Right renal cortex interstitium (tissue), 3 donors: ENCODE measurements at regions not wholly inside any gene's neighbourhood (a gene's known extent, or its start where the extent isn't known, plus 50 kb on each side); places are given as distances from the start of the nearest gene placed in this dataset.

Experiments
- DNase-seq, 3 donors: peaks; one replicate each; pipeline ENCODE4 v3.0.0-alpha.2; 2013; ENCODE audit warnings: low read depth in 3 of 3, low spot score in 2 of 3

- DNase-seq, result no peak
These were observed 56.1 kb upstream of the NKAIN2 start for GRCh38 chr6:123747515-123747914.

- DNase-seq, result no peak
These were observed 57.8 kb upstream of the NKAIN2 start for GRCh38 chr6:123745895-123746294.

GRCh38 chr6:123744840-123745239 is 58.8 kb upstream of the NKAIN2 start:
- no peak for DNase-seq

DNA sequence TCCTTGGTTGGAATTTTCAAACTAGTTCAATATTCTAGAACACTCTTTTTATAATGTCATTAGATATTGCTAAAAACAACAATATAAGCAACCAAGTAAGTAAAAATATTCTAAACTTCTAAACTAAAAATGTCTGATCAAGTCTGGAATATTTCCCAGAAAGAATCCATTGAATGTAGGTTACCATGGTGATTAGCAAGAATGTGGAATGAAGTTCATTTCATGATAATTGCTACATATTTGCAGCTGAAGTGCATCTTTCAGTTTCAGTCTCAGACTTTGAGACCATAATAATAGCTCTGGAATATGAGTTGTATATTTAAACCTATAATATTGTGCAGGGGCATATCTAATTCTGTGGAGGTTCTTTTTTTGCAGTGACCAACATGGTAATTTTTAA is 61.0 kb upstream of the NKAIN2 start:
- DNase-seq, result no peak

- DNase-seq, result no peak
These were observed 70.5 kb upstream of the NKAIN2 start for GRCh38 chr6:123733180-123733579.

GRCh38 chr6:123716506-123716905 is 79.8 kb upstream of the TRDN start:
- DNase-seq, result no peak

GRCh38 chr6:123715006-123715863 is 78.5 kb upstream of the TRDN start:
- DNase-seq, result peak; percentile 1 to 12 (median 9)

DNA sequence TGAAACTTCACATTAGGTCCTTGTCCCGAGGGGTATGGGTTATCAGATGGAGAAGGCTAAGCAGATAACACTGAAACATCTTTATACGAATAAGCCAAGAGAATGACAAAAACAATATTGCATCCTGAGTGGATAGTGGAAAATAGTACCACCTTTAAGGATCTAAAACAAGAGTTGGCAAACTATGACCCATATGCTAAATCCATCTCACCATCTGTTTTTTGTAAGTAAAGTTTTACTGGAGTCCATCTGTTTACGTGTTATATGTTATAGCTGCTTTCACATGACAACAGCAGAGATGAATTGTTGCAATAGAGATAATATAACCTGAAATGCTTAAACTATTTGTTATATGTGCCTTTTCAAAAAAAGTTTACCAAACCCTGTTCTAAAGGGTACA is 76.1 kb upstream of the TRDN start:
- no peak for DNase-seq

DNA sequence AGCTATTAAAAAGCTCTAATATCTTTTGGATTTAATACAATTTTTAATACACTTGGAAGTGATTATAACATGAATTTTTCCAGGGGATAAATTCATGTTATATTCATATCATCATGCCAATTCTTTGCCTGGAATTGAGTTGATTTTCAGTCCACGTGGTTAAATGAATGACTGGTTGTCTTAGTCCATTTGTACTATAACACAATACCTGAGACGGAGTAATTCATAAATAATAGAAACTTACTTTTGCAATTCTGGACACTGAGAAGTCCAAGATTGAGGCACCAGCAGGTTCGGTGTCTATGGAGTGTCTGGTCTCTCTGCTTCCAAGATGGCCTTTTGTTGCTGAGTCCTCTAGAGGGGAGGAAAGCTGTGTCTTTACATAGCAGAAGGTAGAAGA is 66.2 kb upstream of the TRDN start:
- DNase-seq, result no peak

DNA sequence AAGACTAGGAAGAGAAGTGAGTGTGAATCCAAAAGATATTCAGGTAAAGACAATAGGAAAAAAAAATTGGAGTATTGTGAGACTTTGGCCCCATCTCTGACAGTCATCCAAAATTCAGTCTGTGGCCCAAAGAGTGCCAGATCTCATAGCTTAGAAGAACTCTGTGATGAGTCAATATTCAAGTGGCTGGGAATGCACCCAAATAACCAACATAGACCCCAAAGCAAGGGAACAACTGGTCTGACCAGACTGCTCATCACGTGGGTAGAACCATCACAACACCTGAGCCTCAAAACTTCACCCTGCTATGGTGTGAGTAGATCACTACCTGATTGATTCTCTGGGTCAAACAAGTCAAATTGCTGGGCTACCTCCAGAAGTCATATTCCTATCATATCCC is 51.1 kb upstream of the TRDN start:
- DNase-seq, result no peak
